ENCODE measurements at regions not wholly inside any gene's neighbourhood (a gene's known extent, or its start where the extent isn't known, plus 50 kb on each side); places are given as distances from the start of the nearest gene placed in this dataset.

- Histone ChIP-seq H2AK5ac (ENCODE audit: low read depth, low read length) (no peak overlapping the region), H3K27ac (replicated peaks; ENCODE audit: low read length) (no peak overlapping the region), H3K4me1 (ENCODE audit: control insufficient read depth in 2 of 2, insufficient read depth in 1 of 2, low read depth in 1 of 2, low read length in 2 of 2) (no peaks in the 10 kb centered on the region), H4K8ac (ENCODE audit: low read depth, low read length) (peak overlapping the region; percentile 59), H3K4me2 (ENCODE audit: insufficient read depth, low read length, poor library complexity, severe bottlenecking) (no peak overlapping the region), H3K79me1 (ENCODE audit: low read depth, low read length) (no peaks in the 10 kb centered on the region), H3K36me3 (replicated peaks in 1 of 2; ENCODE audit: control insufficient read depth in 2 of 2, insufficient read depth in 2 of 2, low read length in 2 of 2) (no peaks in the 10 kb centered on the region), H4K91ac (ENCODE audit: low read depth, low read length, poor library complexity) (no peak overlapping the region), H2BK15ac (ENCODE audit: low read length) (no peak overlapping the region), H2BK5ac (ENCODE audit: low read length) (no peak overlapping the region), H3K4me3 (ENCODE audit: low read length in 2 of 2) (no peak overlapping the region), H2AFZ (ENCODE audit: low read length) (no peak overlapping the region), H3K4ac (ENCODE audit: low read length) (no peak overlapping the region), H3K18ac (ENCODE audit: low read length) (no peak overlapping the region), H2BK12ac (ENCODE audit: low read length) (no peak overlapping the region), H3K27me3 (ENCODE audit: control insufficient read depth in 3 of 3, insufficient read depth in 3 of 3, low read depth in 1 of 3, low read length in 3 of 3) (no peaks in the 10 kb centered on the region), H3K14ac (ENCODE audit: low read length) (no peak overlapping the region), H3K9me3 (replicated peaks in 1 of 2; ENCODE audit: control insufficient read depth in 2 of 2, insufficient read depth in 1 of 2, low read depth in 1 of 2, low read length in 2 of 2) (no peaks in the 10 kb centered on the region), H2BK120ac (ENCODE audit: low read depth, low read length) (no peak overlapping the region), H3K9ac (ENCODE audit: low read depth, low read length, poor library complexity) (no peak overlapping the region), H3K23ac (ENCODE audit: low read depth, low read length, poor library complexity) (no peak overlapping the region)
- DNase-seq (ENCODE audit: low spot score): no peak
- no CpG with 5 or more reads among the region's 2 CpGs for WGBS, 2 donors (ENCODE audit: extremely low coverage in 2 of 2, insufficient read length in 2 of 2, insufficient replicate concordance in 1 of 2)
Measured at GRCh38 chr1:147091801-147092200, 80.5 kb downstream of the PRKAB2 start.

GRCh38 chr1:147089457-147089856 lies 82.8 kb downstream of the PRKAB2 start:
- H3K4me2 ChIP-seq (ENCODE audit: insufficient read depth, low read length, poor library complexity, severe bottlenecking): no peak overlapping the region
- no peak overlapping the region for H3K4me3 ChIP-seq (ENCODE audit: low read length in 2 of 2)
- no peaks in the 10 kb centered on the region for H3K79me1 ChIP-seq (ENCODE audit: low read depth, low read length)
- peaks cover 0 to 6% of the 10 kb centered on the region in 2 donors for H3K9me3 ChIP-seq (replicated peaks in 1 of 2; ENCODE audit: control insufficient read depth in 2 of 2, insufficient read depth in 1 of 2, low read depth in 1 of 2, low read length in 2 of 2)
- no CpG with 5 or more reads among the region's 4 CpGs for whole genome bisulfite sequencing, 2 donors (ENCODE audit: extremely low coverage in 2 of 2, insufficient read length in 2 of 2, insufficient replicate concordance in 1 of 2)
- H2BK15ac ChIP-seq (ENCODE audit: low read length): no peak overlapping the region
- peaks cover 0 to 9% (median 0%) of the 10 kb centered on the region in 3 experiments for H3K27me3 ChIP-seq (ENCODE audit: control insufficient read depth in 3 of 3, insufficient read depth in 3 of 3, low read depth in 1 of 3, low read length in 3 of 3)
- no peak overlapping the region for H2BK120ac ChIP-seq (ENCODE audit: low read depth, low read length)
- H4K91ac ChIP-seq (ENCODE audit: low read depth, low read length, poor library complexity): no peak overlapping the region
- no peak overlapping the region for H3K27ac ChIP-seq (replicated peaks; ENCODE audit: low read length)
- DNase-seq (ENCODE audit: low spot score): no peak
- no peak overlapping the region for H3K14ac ChIP-seq (ENCODE audit: low read length)
- H4K8ac ChIP-seq (ENCODE audit: low read depth, low read length): no peak overlapping the region
- H3K9ac ChIP-seq (ENCODE audit: low read depth, low read length, poor library complexity): no peak overlapping the region
- H2BK12ac ChIP-seq (ENCODE audit: low read length): no peak overlapping the region
- H2AK5ac ChIP-seq (ENCODE audit: low read depth, low read length): no peak overlapping the region
- H3K18ac ChIP-seq (ENCODE audit: low read length): no peak overlapping the region
- no peaks in the 10 kb centered on the region for H3K36me3 ChIP-seq (replicated peaks in 1 of 2; ENCODE audit: control insufficient read depth in 2 of 2, insufficient read depth in 2 of 2, low read length in 2 of 2)
- no peak overlapping the region for H3K4ac ChIP-seq (ENCODE audit: low read length)
- no peak overlapping the region for H3K23ac ChIP-seq (ENCODE audit: low read depth, low read length, poor library complexity)
- H2BK5ac ChIP-seq (ENCODE audit: low read length): no peak overlapping the region
- H2AFZ ChIP-seq (ENCODE audit: low read length): no peak overlapping the region
- H3K4me1 ChIP-seq (ENCODE audit: control insufficient read depth in 2 of 2, insufficient read depth in 1 of 2, low read depth in 1 of 2, low read length in 2 of 2): no peaks in the 10 kb centered on the region

GRCh38 chr1:147086129-147086528 lies 86.1 kb downstream of the PRKAB2 start:
- H3K4me2 ChIP-seq (ENCODE audit: insufficient read depth, low read length, poor library complexity, severe bottlenecking): no peak overlapping the region
- no peak overlapping the region for H3K18ac ChIP-seq (ENCODE audit: low read length)
- H3K23ac ChIP-seq (ENCODE audit: low read depth, low read length, poor library complexity): no peak overlapping the region
- no peak overlapping the region for H2AK5ac ChIP-seq (ENCODE audit: low read depth, low read length)
- no peak overlapping the region for H2AFZ ChIP-seq (ENCODE audit: low read length)
- no peaks in the 10 kb centered on the region for H3K36me3 ChIP-seq (replicated peaks in 1 of 2; ENCODE audit: control insufficient read depth in 2 of 2, insufficient read depth in 2 of 2, low read length in 2 of 2)
- DNase-seq (ENCODE audit: low spot score): no peak
- no peak overlapping the region for H3K4me3 ChIP-seq (ENCODE audit: low read length in 2 of 2)
- no peak overlapping the region for H4K8ac ChIP-seq (ENCODE audit: low read depth, low read length)
- H3K27ac ChIP-seq (replicated peaks; ENCODE audit: low read length): no peak overlapping the region
- H3K4me1 ChIP-seq (ENCODE audit: control insufficient read depth in 2 of 2, insufficient read depth in 1 of 2, low read depth in 1 of 2, low read length in 2 of 2): peaks cover 0 to 5% of the 10 kb centered on the region in 2 donors
- no peak overlapping the region for H2BK12ac ChIP-seq (ENCODE audit: low read length)
- H3K9ac ChIP-seq (ENCODE audit: low read depth, low read length, poor library complexity): no peak overlapping the region
- no peaks in the 10 kb centered on the region for H3K79me1 ChIP-seq (ENCODE audit: low read depth, low read length)
- no peak overlapping the region for H2BK120ac ChIP-seq (ENCODE audit: low read depth, low read length)
- no peak overlapping the region for H3K4ac ChIP-seq (ENCODE audit: low read length)
- no peak overlapping the region for H3K14ac ChIP-seq (ENCODE audit: low read length)
- no peak overlapping the region for H4K91ac ChIP-seq (ENCODE audit: low read depth, low read length, poor library complexity)
- H3K9me3 ChIP-seq (replicated peaks in 1 of 2; ENCODE audit: control insufficient read depth in 2 of 2, insufficient read depth in 1 of 2, low read depth in 1 of 2, low read length in 2 of 2): peaks cover 0 to 6% of the 10 kb centered on the region in 2 donors
- no peak overlapping the region for H2BK5ac ChIP-seq (ENCODE audit: low read length)
- peaks cover 2 to 37% (median 18%) of the 10 kb centered on the region in 3 experiments for H3K27me3 ChIP-seq (ENCODE audit: control insufficient read depth in 3 of 3, insufficient read depth in 3 of 3, low read depth in 1 of 3, low read length in 3 of 3)
- H2BK15ac ChIP-seq (ENCODE audit: low read length): no peak overlapping the region

- WGBS, 2 donors (ENCODE audit: extremely low coverage in 2 of 2, insufficient read length in 2 of 2, insufficient replicate concordance in 1 of 2): no CpG with 5 or more reads among the region's 51 CpGs
- Histone ChIP-seq H3K4me2 (ENCODE audit: insufficient read depth, low read length, poor library complexity, severe bottlenecking) (peak overlapping the region; percentile 81), H3K4ac (ENCODE audit: low read length) (peak overlapping the region; percentile 99), H3K27me3 (ENCODE audit: control insufficient read depth in 3 of 3, insufficient read depth in 3 of 3, low read depth in 1 of 3, low read length in 3 of 3) (peaks cover 16 to 37% (median 33%) of the 10 kb centered on the region in 3 experiments), H2BK15ac (ENCODE audit: low read length) (no peak overlapping the region), H3K27ac (replicated peaks; ENCODE audit: low read length) (peak overlapping the region; percentile 56), H3K4me1 (ENCODE audit: control insufficient read depth in 2 of 2, insufficient read depth in 1 of 2, low read depth in 1 of 2, low read length in 2 of 2) (peaks cover 0 to 14% of the 10 kb centered on the region in 2 donors), H3K9ac (ENCODE audit: low read depth, low read length, poor library complexity) (peak overlapping the region; percentile 96), H2AK5ac (ENCODE audit: low read depth, low read length) (no peak overlapping the region), H4K91ac (ENCODE audit: low read depth, low read length, poor library complexity) (peak overlapping the region; percentile 100), H3K9me3 (replicated peaks in 1 of 2; ENCODE audit: control insufficient read depth in 2 of 2, insufficient read depth in 1 of 2, low read depth in 1 of 2, low read length in 2 of 2) (peaks cover 0 to 6% of the 10 kb centered on the region in 2 donors), H3K4me3 (ENCODE audit: low read length in 2 of 2) (peak overlapping the region; percentile 68 to 76), H3K23ac (ENCODE audit: low read depth, low read length, poor library complexity) (peak overlapping the region; percentile 100), H3K36me3 (replicated peaks in 1 of 2; ENCODE audit: control insufficient read depth in 2 of 2, insufficient read depth in 2 of 2, low read length in 2 of 2) (no peaks in the 10 kb centered on the region), H2AFZ (ENCODE audit: low read length) (peak overlapping the region; percentile 98), H2BK5ac (ENCODE audit: low read length) (peak overlapping the region; percentile 100), H3K79me1 (ENCODE audit: low read depth, low read length) (no peaks in the 10 kb centered on the region), H3K14ac (ENCODE audit: low read length) (peak overlapping the region; percentile 99), H2BK12ac (ENCODE audit: low read length) (no peak overlapping the region), H4K8ac (ENCODE audit: low read depth, low read length) (peak overlapping the region; percentile 74), H2BK120ac (ENCODE audit: low read depth, low read length) (peak overlapping the region; percentile 99), H3K18ac (ENCODE audit: low read length) (peak overlapping the region; percentile 100)
- peak; percentile 71 for DNase-seq (ENCODE audit: low spot score)
Measured at GRCh38 chr1:147084273-147085096, 87.8 kb downstream of the PRKAB2 start.
